Lower lobe of right lung (tissue), 2 donors: ENCODE measurements at regions not wholly inside any gene's neighbourhood (a gene's known extent, or its start where the extent isn't known, plus 50 kb on each side); places are given as distances from the start of the nearest gene placed in this dataset.

Source experiments
- ATAC-seq, 2 donors: fragments of 200-7000 bp; cut with Tn5 transposase; one replicate each; pipeline ENCODE4 v1.9.1; 2020 to 2022; ENCODE audit warnings: mild to moderate bottlenecking in 2 of 2, moderate library complexity in 2 of 2
- DNase-seq: peaks from one replicate; pipeline ENCODE4 v3.0.0-alpha.2; 2020
- H3K27ac ChIP-seq: fragments of 200-600 bp; one replicate; pipeline ENCODE4 v1.8.0; 2022
- H3K27me3 ChIP-seq: fragments of 200-600 bp; one replicate; pipeline ENCODE4 v1.8.0; 2022; ENCODE audit warnings: low read depth
- H3K36me3 ChIP-seq: fragments of 200-600 bp; one replicate; pipeline ENCODE4 v1.8.0; 2022; ENCODE audit warnings: mild to moderate bottlenecking
- H3K4me1 ChIP-seq: fragments of 200-600 bp; one replicate; pipeline ENCODE4 v1.8.0; 2022
- H3K4me3 ChIP-seq: fragments of 200-600 bp; one replicate; pipeline ENCODE4 v1.8.0; 2022; ENCODE audit warnings: mild to moderate bottlenecking
- H3K9me3 ChIP-seq: fragments of 200-600 bp; one replicate; pipeline ENCODE4 v1.8.0; 2022
- intact Hi-C: fragments of 100-400 bp; cut with DNase I; formaldehyde crosslinking; loops from one replicate; pipeline ENCODE4 v1.11.0; 2022
- TF ChIP-seq, protein P1 (sequence below): fragments of 200-600 bp; IDR thresholded peaks from one replicate; pipeline ENCODE4 v1.8.0; 2022; ENCODE audit warnings: antibody characterized with exemption, mild to moderate bottlenecking
- donor health status: DM: no; HTN: yes; CAD: no; lungs with severe emphysema.

GRCh38 chr10:78255214-78255613 lies 221.6 kb downstream of the RPS24 start:
- Histone ChIP-seq H3K4me3 (no peak overlapping the region), H3K9me3 (no peaks in the 10 kb centered on the region), H3K36me3 (no peaks in the 10 kb centered on the region), H3K27ac (no peak overlapping the region), H3K4me1 (peaks cover 12% of the 10 kb centered on the region), H3K27me3 (no peaks in the 10 kb centered on the region)
- DNase-seq (no peak), ATAC-seq (no peak)
- intact Hi-C loops, result no loop called here
- TF ChIP-seq, protein P1, sequence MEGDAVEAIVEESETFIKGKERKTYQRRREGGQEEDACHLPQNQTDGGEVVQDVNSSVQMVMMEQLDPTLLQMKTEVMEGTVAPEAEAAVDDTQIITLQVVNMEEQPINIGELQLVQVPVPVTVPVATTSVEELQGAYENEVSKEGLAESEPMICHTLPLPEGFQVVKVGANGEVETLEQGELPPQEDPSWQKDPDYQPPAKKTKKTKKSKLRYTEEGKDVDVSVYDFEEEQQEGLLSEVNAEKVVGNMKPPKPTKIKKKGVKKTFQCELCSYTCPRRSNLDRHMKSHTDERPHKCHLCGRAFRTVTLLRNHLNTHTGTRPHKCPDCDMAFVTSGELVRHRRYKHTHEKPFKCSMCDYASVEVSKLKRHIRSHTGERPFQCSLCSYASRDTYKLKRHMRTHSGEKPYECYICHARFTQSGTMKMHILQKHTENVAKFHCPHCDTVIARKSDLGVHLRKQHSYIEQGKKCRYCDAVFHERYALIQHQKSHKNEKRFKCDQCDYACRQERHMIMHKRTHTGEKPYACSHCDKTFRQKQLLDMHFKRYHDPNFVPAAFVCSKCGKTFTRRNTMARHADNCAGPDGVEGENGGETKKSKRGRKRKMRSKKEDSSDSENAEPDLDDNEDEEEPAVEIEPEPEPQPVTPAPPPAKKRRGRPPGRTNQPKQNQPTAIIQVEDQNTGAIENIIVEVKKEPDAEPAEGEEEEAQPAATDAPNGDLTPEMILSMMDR, result no peak

DNA sequence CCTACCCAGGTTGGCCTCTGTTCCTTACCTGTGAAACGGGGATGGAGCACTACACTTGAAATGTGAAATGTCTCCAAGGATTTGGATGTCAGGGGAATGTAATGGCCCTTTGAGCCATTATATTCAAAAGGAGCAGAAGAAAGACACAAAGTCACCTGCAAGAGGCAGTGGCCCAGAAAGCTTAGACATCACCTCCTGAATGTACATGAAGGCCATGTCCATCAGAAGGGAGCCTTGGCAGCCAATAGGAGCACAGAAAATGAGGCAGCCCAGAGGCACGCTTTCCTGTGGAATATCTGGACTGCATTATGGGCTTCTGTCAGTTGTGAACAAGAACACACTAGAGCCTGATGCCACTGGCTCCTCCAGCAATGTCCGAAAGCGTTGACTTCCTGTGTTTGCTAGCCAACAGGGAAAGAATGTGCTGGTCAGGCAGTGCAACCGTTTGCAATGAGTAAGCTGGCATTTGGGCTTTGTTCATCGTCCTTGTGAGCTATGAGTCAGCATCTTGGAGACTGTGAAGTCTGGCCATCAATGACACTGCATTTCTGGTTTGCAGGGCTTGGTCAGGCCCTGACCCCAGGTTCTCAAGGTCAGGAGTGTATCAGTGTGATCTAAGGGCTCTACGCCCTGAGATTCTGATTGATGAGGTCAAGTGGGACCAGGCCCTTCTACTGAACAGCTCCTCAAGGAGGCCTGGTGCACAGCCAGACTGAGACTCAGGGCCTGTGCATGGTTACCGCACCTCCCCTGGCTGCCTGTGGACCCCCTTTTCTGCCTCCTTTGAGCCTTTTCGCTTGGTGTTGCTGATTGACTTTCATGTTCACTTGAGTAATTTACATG lies 222.4 kb downstream of the RPS24 start:
- no peaks in the 10 kb centered on the region for H3K36me3 ChIP-seq
- H3K4me1 ChIP-seq, result peaks cover 12% of the 10 kb centered on the region
- H3K4me3 ChIP-seq, result no peak overlapping the region
- intact Hi-C loops, result no loop called here
- H3K9me3 ChIP-seq, result no peaks in the 10 kb centered on the region
- peak overlapping the region; percentile 57 for H3K27ac ChIP-seq
- TF ChIP-seq, protein P1, result no peak
- DNase-seq (peak; percentile 52), ATAC-seq (peak; percentile 88 to 89)
- no peaks in the 10 kb centered on the region for H3K27me3 ChIP-seq

GRCh38 chr10:78258323-78259030 lies 224.8 kb downstream of the RPS24 start:
- Histone ChIP-seq H3K27ac (no peak overlapping the region), H3K4me3 (no peak overlapping the region), H3K9me3 (no peaks in the 10 kb centered on the region), H3K4me1 (peaks cover 12% of the 10 kb centered on the region), H3K36me3 (no peaks in the 10 kb centered on the region), H3K27me3 (no peaks in the 10 kb centered on the region)
- intact Hi-C loops, result no loop called here
- DNase-seq (peak; percentile 83), ATAC-seq (peak; percentile 73 to 75)
- TF ChIP-seq, protein P1, result peak; percentile 11

- no peak for ATAC-seq
- DNase-seq, result peak; percentile 53
- intact Hi-C loops, result no loop called here
- Histone ChIP-seq H3K9me3 (no peaks in the 10 kb centered on the region), H3K27ac (no peak overlapping the region), H3K4me1 (peaks cover 12% of the 10 kb centered on the region), H3K36me3 (no peaks in the 10 kb centered on the region), H3K27me3 (no peaks in the 10 kb centered on the region), H3K4me3 (no peak overlapping the region)
- TF ChIP-seq, protein P1, result no peak
Observed at GRCh38 chr10:78259391-78259790, 225.7 kb downstream of the RPS24 start.

DNA sequence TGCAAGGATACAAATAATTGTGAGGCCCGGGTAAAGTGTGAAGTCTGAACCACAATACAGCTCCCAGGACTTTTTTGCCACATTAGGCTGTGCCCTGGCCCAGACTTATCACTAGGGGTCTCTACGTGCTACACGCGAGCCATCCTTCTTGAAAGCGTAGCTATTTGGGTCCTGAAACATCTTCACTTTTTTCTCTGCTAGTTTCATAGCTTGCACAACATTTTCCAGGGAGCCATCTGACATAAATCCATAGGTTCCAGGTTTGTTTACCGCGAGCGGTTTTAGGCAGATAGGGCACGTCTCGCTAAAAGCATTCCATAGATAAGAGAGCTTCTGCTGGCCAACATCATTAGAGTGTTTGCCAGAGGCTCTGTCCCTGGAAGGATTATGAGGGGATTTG lies 226.5 kb downstream of the RPS24 start:
- peaks cover 12% of the 10 kb centered on the region for H3K4me1 ChIP-seq
- no peak overlapping the region for H3K27ac ChIP-seq
- DNase-seq (no peak), ATAC-seq (no peak)
- no peaks in the 10 kb centered on the region for H3K9me3 ChIP-seq
- H3K36me3 ChIP-seq, result no peaks in the 10 kb centered on the region
- H3K4me3 ChIP-seq, result no peak overlapping the region
- H3K27me3 ChIP-seq, result no peaks in the 10 kb centered on the region
- TF ChIP-seq, protein P1, result no peak
- intact Hi-C loops, result no loop called here
